GM18870 (cell line): ENCODE measurements at regions not wholly inside any gene's neighbourhood (a gene's known extent, or its start where the extent isn't known, plus 50 kb on each side); places are given as distances from the start of the nearest gene placed in this dataset.
"Not testable (repeated sequence)": the region's sequence is repeated elsewhere in the genome, so short reads cannot be mapped to it uniquely, and the experiment has no call there.

Experiments
- ATAC-seq: cut with Tn5 transposase; IDR thresholded peaks from one replicate; pipeline ENCODE4 v1.9.1; 2021; ENCODE audit warnings: moderate library complexity; ENCODE audit not compliant: unreplicated experiment

DNA sequence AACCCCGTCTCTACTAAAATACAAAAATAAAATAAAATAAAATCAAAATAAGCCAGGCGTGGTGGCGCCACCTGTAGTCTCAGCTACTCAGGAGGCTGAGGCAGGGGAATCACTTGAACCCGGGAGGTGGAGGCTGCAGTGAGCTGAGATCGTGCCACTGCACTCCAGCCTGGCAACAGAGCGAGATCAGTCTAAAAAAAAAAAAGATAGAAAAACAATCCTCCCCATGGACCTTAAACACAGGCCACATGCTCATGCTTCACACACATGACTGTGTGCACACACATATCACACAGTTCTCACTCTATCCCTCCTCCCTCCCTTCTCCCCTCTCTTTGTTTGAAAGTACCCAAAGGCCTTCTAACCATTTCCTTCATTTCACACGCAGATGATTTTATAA is 667.6 kb downstream of the UQCRFS1 start:
- not testable (repeated sequence) for ATAC-seq

DNA sequence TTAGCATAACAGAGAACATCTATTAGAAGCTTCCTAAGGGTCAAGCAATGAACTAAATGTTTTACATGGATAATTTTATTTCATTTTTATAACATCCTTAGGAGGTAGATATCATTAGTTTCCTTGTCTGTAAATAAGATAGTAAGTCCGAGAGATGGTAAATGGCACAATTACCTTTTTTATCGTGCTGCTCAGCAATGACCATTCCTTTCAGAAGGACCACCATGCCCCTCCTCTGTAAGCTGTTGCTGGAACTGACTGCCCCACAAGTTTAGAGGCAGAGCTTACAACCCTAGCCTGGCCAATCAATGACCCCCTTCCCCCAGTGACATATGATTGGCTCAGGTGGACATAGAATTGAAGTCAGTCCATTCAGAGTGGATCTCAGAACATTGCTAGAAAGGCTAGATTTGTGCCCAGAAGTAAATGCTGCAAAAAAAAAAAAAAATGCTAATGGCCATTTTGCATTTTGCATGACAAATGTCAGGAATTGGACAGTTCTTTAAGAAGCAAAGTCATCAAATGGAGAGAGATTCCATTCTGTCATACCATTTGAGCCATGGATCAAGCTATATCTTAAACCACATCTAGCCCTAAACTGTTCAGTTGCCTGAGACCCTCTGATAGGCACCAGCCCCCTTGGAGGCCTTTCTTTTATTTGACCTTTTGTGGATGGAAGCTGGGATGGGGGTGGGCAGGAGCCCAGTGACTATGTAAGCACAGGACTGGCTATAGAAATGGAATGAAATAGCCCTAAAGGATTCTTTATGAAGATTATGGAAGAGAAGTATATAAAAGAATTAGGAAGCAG is 668.3 kb downstream of the UQCRFS1 start:
- ATAC-seq: no peak

DNA sequence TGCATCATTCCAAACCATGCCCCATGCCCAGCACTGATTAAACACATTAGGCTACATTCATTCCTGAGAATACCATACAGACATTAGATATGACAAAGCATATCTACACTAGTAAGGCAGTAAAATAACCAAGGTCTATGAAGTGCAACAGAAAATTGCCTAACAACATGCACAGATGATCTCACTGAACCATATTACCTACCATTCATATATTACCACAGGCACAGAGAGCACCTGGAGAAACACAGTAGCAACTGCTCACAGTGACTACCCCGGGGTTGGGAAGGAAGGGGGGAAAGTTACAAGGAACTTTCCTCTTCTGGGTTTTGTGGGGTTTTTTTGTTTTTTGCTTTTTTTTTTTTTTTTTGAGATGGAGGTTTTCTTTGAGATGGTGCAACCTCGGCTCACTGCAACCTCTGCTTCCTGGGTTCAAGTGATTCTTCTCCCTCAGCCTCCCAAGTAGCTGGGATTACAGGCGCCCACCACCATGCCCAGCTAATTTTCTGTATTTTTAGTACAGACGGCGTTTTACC is 669.6 kb downstream of the UQCRFS1 start:
- no peak for ATAC-seq

DNA sequence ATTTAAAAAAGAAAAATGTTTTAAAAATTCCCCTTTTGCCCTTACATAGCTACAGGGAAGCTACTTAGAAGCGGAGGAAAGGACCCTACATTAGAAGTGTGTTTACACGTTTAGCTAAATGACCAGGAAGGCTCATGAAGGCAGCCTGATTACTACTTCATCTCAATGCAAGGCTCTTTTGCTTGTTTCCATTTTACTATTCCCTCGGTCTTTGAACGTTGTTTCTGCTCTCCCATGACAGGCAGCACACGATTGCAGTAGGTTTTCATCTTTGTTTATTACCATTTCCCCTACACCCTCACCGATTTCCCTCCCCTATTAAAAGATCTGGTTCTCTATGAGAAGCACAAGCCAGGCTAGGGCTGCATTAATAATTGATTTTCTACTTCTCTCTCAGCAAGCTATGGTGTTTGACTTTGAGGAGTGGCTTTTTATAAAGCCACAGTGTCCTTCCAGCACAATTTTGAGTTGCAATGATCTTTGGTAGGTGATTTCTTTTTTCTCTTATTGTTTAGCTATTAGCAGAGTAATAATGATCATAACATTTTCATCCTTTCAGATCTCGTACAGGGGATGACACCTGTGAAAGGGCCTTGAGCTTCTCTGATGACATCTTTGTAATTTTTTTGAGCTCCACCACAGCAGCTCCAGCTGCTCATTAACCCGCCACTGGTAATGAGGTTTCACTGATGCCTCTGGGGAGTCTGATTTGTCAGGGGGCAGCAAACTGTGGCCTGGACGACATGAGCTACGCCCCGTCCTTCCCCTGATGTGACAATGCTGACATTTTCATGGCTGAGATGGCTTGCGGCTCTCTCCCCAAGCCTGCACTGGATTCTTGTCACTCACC is 670.3 kb downstream of the UQCRFS1 start:
- ATAC-seq: peak; percentile 63

DNA sequence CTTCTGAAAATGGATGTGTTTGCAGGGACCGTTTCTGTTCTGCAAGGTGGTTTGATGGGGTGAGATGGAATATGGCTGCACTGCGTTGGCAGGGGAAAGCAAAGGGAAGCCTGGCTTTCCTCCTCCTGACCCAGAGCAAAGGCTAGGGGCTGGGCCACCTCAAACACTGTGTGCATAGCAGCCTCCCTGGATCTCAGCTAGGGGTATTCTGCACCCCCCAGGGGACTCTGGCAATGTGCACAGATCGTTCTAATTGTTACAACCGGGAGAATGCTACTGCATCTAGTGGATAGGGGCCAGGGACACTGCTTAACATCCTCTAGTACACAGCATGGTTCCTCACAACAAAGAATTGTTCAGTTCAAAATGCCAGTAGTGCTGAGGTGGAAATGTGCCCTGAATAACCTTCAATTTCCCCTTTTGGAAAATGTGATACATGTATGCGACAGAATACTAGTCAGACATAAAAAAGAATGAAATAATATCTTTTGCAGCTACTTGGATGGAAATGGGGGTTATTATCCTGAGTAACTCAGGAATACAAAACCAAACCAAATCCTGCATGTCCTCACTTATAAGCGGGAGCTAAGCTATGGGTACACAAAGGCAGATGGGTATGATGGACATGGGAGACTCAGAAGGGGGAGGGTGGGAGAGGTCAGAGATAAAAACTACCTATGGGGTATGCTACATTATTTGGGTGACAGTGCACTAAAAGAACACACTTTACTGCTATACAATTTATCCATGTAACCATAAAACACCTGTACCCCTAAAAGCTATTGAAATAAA is 671.2 kb downstream of the UQCRFS1 start:
- ATAC-seq: no peak

DNA sequence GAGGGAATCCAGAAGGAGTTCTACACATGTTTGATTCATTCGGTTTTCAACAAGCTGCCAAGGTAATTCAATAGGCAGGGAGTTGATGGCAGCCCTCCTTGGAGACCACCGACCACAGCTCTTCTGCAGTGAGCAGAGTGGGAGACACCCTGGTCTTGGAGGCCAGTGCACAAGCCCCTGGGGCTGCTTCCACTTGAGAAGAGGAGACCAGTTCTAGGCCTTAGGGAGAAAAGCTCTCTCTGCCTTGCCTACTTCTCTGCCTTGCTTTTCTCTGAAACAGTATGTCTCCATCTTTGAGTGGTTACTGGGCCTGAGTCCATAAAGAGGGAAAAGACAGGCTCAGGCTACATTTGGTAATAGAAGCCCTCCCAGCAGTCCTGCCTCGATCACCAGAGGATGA is 671.9 kb downstream of the UQCRFS1 start:
- ATAC-seq: no peak

DNA sequence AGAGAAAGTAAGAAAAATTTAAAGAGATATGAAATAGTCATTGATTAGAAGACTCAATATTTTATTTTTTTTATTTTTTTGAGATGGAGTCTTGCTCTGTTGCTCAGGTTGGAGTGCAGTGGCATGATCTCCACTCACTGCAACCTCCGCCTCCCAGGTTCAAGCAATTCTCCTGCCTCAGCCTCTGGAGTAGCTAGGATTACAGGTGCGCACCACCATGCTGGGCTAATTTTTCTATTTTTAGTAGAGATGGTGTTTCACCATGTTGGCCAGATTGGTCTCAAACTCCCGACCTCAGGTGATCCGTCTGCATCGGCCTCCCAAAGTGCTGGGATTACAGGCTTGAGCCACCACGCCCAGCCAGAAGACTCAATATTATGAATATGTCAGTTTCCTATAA is 672.6 kb downstream of the UQCRFS1 start:
- not testable (repeated sequence) for ATAC-seq

DNA sequence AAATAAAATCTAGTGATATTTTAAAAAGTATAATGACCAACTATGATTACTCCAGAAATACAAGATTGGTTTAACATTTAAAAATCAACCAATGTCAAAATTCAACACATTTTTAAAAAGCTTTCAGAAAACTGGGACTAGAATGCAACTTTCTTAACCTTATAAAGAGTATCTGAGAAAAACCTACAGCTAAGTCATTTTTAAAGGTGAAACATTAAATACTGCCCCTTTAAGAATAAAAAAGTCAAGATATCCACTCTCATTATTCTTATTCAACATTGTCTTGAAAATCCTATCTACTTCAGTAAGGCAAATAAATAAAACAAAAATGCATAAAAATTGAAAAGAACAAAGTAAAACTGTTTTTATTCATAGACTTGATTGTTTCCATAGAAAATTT is 673.2 kb downstream of the UQCRFS1 start:
- no peak for ATAC-seq

DNA sequence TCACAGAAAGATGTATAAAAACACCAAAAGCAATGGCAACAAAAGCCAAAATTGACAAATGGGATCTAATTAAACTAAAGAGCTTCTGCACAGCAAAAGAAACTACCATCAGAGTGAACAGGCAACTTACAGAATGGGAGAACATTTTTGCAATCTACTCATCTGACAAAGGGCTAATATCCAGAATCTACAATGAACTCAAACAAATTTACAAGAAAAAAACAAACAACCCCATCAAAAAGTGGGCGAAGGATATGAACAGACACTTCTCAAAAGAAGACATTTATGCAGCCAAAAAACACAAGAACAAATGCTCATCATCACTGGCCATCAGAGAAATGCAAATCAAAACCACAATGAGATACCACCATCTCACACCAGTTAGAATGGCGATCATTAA is 674.4 kb downstream of the UQCRFS1 start:
- not testable (repeated sequence) for ATAC-seq

DNA sequence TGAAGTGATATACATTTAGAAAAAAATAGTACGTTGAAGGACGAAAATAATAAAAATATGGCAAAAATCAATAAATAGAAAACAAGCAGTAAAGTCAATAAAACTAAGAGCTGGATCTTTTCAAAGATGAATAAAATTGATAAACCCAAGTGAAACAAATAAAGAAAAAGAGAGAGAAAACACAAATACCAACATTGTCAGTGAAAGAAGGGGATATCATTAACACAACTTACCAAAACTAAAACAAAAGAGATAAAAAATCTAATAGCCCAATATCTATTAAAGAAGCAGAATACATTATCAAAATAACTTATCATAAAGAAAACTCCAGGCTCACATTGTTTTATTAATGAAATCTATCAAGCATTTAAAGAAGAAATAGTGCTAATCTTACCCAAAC is 675.1 kb downstream of the UQCRFS1 start:
- ATAC-seq: no peak

DNA sequence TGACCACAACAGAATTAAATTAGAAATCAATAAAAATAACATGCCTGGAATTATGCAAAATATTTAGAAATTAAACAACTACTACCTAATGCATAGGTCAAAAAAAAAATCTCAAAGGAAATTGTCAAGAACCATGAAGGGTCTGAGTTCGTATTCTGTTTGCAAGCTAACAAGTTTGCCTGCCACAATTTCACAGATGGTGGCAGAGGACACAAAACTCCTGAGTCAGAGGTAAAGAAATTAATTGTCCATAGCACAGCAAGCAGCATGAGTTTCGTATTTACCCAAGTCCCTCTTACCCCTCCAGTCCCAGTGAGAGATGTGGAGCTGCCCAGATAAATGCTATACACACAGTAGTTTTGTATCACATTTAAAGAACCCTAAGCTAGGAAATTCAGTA is 675.9 kb downstream of the UQCRFS1 start:
- no peak for ATAC-seq

DNA sequence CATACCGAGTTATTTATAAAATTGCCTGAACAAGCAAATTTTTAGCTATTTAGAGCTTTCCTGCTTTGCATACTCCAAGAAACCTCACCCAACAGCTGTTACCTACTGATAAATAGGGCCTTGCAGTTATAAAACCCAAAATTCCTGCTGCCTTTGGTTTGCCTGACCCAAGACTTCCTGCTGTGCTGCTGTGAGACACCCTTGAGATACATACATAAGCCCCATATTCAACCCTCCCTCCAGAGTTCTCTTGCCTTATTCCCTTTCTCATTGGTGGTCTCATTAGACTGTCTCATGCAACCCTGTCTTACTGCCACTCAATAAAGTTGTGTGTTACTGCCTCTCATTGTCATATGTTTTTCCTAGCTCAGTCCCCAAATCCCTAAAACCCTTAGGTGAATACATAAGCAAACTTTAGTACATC is 677.6 kb downstream of the UQCRFS1 start:
- no peak for ATAC-seq

DNA sequence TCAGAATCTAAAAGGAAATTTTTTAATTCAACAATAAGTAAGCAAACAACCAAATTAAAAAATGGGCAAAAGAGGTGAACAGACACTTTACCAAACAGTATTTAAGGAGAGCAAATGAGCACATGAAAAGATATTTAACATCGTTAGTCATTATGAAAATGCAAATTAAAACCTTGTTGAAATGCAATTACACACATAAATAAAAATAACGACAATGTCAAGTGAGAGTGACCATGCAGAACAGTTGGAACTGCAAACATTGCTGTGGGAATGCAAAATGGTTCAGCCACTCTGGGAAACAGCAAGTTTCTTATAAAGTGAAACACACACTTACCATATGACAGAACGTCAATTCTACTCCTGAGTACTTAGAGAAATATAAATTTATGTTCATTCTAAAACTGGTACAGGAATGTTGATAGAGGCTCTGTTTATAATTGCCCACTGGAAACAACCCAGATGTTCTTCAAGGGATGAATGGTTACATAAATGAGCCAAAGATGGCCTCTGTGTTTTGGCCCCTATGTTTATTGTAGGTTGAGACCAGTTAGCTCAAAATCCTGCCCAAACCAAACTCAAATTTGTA is 678.1 kb downstream of the UQCRFS1 start:
- ATAC-seq: no peak

DNA sequence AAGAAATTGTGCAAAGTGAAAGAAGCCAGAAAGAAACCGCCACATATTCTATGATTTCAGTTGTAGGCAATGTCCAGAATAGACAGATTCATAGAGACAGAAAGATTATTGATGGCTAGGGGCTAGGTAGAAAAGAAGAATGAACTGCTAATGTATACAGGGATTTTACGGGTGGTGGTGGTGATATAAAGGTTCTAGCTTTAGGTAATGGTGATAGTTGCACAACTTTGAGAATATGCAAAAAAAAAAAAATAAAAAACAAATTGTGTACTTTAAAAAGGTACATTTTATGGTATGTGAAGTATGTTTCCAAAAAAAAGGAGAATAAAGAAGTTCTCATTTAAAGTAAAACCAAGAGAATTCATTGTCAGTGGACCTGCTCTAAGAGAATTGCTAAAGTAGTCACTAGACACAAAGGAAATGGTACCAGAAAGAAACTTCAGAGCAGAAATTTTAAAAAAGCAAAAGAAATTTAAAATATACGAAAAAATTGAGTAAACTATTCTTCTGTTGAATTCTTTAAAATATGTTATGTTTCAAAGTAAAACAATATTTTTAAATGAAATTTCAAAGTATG is 680.1 kb downstream of the UQCRFS1 start:
- ATAC-seq: no peak

DNA sequence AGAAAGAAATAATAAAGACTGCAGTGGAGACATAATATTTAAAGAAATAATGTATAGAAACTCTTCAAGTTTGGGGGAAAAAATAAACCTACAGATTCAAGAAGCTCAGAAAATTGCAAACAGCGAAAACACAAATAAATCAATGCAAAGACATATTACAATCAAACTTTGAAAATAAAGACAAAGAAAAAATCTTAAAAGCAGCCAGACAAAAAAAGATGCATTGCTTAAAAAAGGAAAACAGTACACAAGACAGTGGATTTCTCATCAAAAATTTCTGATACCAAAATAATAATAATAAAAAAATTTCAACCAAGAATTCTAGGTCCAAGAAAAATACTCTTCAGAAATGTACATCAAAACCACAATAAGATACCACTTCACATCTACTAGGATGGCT is 681.0 kb downstream of the UQCRFS1 start:
- no peak for ATAC-seq

DNA sequence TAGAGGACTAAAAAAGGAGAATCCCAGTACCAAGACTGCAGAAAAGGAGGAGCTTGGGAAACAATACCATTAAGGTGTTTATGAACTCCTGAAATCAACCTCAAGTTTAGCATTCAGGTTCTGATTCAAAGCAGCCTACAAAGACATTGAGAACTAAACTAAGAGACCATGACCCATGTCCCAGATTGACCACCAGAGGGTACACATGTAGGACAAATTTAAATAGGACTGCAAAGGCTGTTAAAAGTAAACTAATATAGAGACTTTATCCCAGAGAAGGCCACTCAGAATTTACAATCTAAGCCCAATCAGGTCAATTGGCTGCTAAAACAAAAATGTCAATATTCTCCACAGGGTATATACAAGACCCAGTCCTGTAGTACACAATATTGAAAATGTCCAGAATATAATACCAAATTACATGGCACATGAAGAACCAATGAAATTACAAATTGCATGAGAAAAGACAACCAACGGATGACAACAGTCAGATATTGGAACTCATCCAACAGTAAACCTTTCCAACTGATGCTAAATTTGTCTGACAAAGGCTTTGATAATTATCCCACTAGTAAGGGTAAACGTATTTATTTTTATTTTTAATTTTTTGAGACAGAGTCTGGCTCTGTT is 682.4 kb downstream of the UQCRFS1 start:
- no peak for ATAC-seq

DNA sequence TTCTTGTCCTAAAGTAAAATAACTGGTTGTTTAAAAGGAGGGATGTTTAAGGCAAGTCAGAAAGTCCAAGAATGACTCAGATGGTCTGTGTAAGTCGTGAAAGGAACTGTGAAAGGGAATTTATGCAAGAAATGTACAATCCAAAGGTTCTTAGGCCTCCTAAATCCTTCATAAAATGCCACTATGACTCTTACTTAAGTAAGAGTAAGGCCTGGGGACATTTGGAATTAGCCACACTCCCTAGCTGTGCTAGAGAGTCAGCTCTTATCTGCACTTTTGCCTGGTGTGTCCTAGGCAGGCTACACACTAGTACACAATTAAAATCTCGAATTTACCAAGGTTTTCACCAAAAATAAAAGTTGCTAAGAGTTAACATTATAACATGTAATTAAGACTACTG is 686.9 kb downstream of the UQCRFS1 start:
- no peak for ATAC-seq

DNA sequence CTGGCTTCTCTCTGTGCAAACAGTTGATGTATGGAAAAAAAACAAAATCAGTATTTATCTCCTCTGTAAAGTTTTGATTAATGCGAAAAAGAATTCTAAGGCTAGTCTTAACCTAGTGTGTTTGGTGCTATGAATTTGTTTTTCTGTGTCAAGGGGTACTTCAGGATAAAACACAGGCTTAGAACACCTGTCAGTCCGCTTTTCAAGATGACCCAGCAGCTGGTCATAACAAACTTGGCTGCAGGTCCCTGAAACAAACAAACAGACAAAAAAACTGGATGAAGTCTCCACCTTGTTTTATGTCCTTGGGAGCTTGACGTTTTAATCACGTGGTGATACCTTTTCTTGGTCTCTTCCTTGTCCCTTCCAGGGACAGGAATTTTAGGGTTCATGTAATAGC is 689.3 kb downstream of the UQCRFS1 start:
- no peak for ATAC-seq

DNA sequence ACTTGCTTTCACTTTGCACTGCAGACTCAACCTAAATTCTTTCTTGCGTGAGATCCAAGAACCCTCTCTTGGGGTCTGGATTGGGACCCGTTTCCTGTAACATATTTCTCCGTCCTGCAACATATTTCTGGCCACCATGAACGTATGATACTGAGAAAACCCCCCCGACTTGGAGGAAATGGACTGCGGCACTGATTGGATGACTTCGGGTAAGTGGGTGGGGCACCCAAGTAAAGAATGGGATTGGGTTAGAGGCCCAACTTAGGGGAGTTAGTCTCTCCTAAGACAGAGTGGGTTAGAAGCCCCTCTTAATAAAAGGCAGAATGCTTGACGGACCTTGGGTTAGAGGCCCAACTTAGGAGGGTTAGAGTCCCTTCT is 690.4 kb downstream of the UQCRFS1 start:
- no peak for ATAC-seq
